ENCODE measurements at regions not wholly inside any gene's neighbourhood (a gene's known extent, or its start where the extent isn't known, plus 50 kb on each side); places are given as distances from the start of the nearest gene placed in this dataset.

DNA sequence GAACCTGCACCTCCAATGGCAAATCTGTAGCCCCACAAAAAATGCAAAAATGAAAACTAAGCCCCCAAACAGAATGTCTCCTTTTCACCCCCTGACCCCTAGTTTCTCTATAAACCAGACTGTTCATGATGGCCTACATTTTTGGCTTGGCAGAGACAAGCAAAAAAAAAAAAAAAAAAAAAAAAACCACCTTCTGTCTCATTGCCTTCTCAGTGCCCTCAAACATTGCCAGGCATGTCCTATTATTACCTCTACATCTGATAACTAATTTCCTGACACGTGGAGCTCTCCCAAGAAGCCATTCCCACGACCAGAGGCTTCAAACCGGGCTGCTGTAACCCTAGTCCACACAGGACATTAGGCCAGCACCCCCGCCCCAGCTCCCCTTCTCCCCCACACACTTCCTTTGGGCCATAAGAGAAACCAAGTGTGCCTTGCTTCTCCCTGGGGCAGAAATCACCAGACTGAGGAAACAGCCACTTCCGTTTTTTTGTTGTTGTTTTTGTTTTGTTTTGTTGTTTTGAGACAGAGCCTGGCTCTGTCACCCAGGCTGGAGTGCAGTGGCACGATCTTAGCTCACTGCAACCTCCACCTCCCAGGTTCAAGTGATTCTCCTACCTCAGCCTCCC lies 65.4 kb downstream of the GPR6 start:
- H3K27me3 ChIP-seq, result no peaks in the 10 kb centered on the region
- no peak overlapping the region for H3K4me3 ChIP-seq
- 51 to 70% methylated on average over 6 of the region's 6 CpGs for WGBS, 2 donors
- H3K9me3 ChIP-seq, result no peaks in the 10 kb centered on the region
- H3K27ac ChIP-seq, result no peak overlapping the region
- peaks cover 9% of the 10 kb centered on the region for H3K4me1 ChIP-seq
- no peaks in the 10 kb centered on the region for H3K36me3 ChIP-seq (replicated peaks in 1 of 2; ENCODE audit: insufficient read depth in 1 of 2, low read depth in 2 of 2)
- DNase-seq, result no peak
- TF ChIP-seq POLR2A (IDR thresholded peaks at IDR 0.05), result no peak
- TF ChIP-seq, protein P1, sequence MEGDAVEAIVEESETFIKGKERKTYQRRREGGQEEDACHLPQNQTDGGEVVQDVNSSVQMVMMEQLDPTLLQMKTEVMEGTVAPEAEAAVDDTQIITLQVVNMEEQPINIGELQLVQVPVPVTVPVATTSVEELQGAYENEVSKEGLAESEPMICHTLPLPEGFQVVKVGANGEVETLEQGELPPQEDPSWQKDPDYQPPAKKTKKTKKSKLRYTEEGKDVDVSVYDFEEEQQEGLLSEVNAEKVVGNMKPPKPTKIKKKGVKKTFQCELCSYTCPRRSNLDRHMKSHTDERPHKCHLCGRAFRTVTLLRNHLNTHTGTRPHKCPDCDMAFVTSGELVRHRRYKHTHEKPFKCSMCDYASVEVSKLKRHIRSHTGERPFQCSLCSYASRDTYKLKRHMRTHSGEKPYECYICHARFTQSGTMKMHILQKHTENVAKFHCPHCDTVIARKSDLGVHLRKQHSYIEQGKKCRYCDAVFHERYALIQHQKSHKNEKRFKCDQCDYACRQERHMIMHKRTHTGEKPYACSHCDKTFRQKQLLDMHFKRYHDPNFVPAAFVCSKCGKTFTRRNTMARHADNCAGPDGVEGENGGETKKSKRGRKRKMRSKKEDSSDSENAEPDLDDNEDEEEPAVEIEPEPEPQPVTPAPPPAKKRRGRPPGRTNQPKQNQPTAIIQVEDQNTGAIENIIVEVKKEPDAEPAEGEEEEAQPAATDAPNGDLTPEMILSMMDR (IDR thresholded peaks at IDR 0.05), result no peak
- no peak for ATAC-seq
- intact Hi-C loops (cut with DNase I), result loop anchor here (5.0 to 10.0 kb wide), 2 partner anchors 341 to 519 kb away; no protein-coding TSS in a partner anchor

DNA sequence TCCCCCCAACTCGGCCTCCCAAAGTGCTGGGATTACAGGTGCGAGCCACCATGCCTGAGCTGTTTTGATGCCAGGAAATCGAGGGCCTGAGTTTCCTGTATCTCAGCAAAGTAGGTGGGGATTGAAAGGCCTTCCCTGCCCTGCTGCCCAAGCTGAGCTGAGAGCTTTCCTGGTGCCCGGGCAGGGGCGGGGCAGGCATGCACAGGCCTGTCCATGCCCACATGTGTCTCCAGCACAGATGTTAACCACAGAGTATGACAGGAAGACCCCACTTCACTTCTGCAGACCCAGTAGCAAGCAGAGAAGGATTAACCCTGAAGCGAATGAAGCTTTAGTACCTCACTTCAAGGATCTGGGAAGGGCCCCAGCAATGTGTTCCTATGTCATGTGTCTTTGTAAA lies 66.0 kb downstream of the GPR6 start:
- no peaks in the 10 kb centered on the region for H3K27me3 ChIP-seq
- TF ChIP-seq, protein P1 (IDR thresholded peaks at IDR 0.05), result no peak
- no peak for TF ChIP-seq POLR2A (IDR thresholded peaks at IDR 0.05)
- no peaks in the 10 kb centered on the region for H3K9me3 ChIP-seq
- WGBS, 2 donors, result 67 to 72% methylated on average over 6 of the region's 6 CpGs
- ATAC-seq (no peak), DNase-seq (no peak)
- no peaks in the 10 kb centered on the region for H3K36me3 ChIP-seq (replicated peaks in 1 of 2; ENCODE audit: insufficient read depth in 1 of 2, low read depth in 2 of 2)
- peaks cover 9% of the 10 kb centered on the region for H3K4me1 ChIP-seq
- H3K27ac ChIP-seq, result no peak overlapping the region
- intact Hi-C loops (cut with DNase I), result loop anchor here (5.0 to 10.0 kb wide), 2 partner anchors 342 to 519 kb away; no protein-coding TSS in a partner anchor
- H3K4me3 ChIP-seq, result no peak overlapping the region

DNA sequence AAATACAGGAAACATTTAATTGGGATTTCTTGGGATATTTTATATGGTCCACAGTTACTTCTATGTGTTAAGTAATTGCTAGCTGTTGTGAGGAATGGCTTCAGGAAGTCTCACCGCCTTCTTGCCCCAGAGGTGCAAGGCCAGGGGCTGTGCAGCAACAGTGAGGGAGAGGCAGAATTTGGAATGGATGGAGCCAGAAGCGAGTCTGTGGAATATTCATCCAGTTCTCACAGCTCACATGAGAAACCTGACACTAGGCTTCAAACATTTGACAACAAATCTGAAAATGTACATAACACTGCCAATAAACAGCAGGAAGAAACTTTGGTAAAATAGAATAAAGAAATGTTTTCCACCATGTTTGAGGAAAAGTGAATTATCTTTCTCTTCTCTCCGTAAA lies 66.5 kb downstream of the GPR6 start:
- H3K27ac ChIP-seq, result no peak overlapping the region
- TF ChIP-seq, protein P1 (IDR thresholded peaks at IDR 0.05), result no peak
- TF ChIP-seq POLR2A (IDR thresholded peaks at IDR 0.05), result no peak
- intact Hi-C loops (cut with DNase I), result loop anchor here (5.0 to 10.0 kb wide), 2 partner anchors 342 to 520 kb away; no protein-coding TSS in a partner anchor
- DNase-seq, result no peak
- H3K36me3 ChIP-seq (replicated peaks in 1 of 2; ENCODE audit: insufficient read depth in 1 of 2, low read depth in 2 of 2), result no peaks in the 10 kb centered on the region
- H3K9me3 ChIP-seq, result no peaks in the 10 kb centered on the region
- WGBS, 2 donors, result 89 to 92% methylated on average over 3 of the region's 3 CpGs
- H3K4me3 ChIP-seq, result no peak overlapping the region
- H3K4me1 ChIP-seq, result peaks cover 9% of the 10 kb centered on the region
- ATAC-seq, result no peak
- H3K27me3 ChIP-seq, result no peaks in the 10 kb centered on the region

DNA sequence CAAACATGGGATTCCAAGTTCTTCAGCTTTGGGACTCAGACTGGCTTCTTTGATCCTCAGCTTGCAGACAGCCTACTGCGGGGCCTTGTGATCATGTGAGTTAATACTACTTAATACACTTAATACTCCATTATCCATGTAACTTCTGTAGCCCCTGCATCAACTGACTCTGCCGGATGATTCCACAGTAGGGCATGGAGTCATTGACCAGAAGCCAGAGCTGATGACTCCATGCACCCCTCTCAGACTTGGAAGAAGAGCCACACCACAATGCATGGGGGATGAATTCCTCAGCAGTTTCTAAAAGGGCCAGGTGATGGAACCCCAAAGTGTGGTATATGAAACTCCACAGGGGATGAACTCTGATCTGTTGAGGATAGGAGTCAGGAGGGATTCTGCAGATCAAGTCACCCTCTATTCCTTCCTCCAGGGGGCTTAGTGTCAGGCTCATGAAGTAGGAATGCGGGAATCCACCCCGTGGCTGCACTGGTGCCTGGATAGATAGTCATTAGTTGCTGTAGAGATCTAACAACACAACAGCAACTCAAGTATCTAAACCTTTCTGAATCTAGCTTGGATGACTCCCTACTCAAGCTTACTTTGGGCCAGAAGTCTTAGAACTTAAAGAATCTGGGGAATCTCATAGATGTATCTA lies 70.2 kb downstream of the GPR6 start:
- H3K36me3 ChIP-seq (replicated peaks in 1 of 2; ENCODE audit: insufficient read depth in 1 of 2, low read depth in 2 of 2), result no peaks in the 10 kb centered on the region
- DNase-seq, result no peak
- H3K9me3 ChIP-seq, result no peaks in the 10 kb centered on the region
- TF ChIP-seq, protein P1 (IDR thresholded peaks at IDR 0.05), result no peak
- TF ChIP-seq POLR2A (IDR thresholded peaks at IDR 0.05), result no peak
- H3K27ac ChIP-seq, result no peak overlapping the region
- no peak for ATAC-seq
- 86% methylated on average over 4 of the region's 4 CpGs for WGBS, 2 donors
- peaks cover under 1% of the 10 kb centered on the region for H3K4me1 ChIP-seq
- H3K27me3 ChIP-seq, result no peaks in the 10 kb centered on the region
- H3K4me3 ChIP-seq, result no peak overlapping the region
- intact Hi-C loops (cut with DNase I), result loop anchor here (10.0 kb wide), 1 partner anchor 524 kb away; no protein-coding TSS in a partner anchor
